H9 (cell line): ENCODE measurements at regions not wholly inside any gene's neighbourhood (a gene's known extent, or its start where the extent isn't known, plus 50 kb on each side); places are given as distances from the start of the nearest gene placed in this dataset.

ENCODE experiments used
- DNase-seq: peaks from one replicate; pipeline ENCODE4 v3.0.0-alpha.2; 2017
- H2AFZ ChIP-seq: one replicate; pipeline ENCODE4 v1.6.1; 2013; ENCODE audit warnings: mild to moderate bottlenecking, low read length, control low read depth, moderate library complexity
- H2AK5ac ChIP-seq: 2 replicates; pipeline ENCODE4 v1.6.1; 2013; ENCODE audit warnings: low read length, control low read depth, mixed read lengths; ENCODE audit not compliant: insufficient read length
- H2BK120ac ChIP-seq: one replicate; pipeline ENCODE4 v1.6.1; 2013; ENCODE audit warnings: low read depth, mild to moderate bottlenecking, low read length, control low read depth, inconsistent platforms; ENCODE audit not compliant: poor library complexity, severe bottlenecking
- H2BK12ac ChIP-seq: 2 replicates; pipeline ENCODE4 v1.6.1; 2013; ENCODE audit warnings: low read length, control low read depth, mixed read lengths, low read depth; ENCODE audit not compliant: insufficient read length
- H2BK15ac ChIP-seq: 2 replicates; pipeline ENCODE4 v1.6.1; 2013; ENCODE audit warnings: low read depth, low read length, control low read depth
- H2BK20ac ChIP-seq: one replicate; pipeline ENCODE4 v1.6.1; 2013; ENCODE audit warnings: low read depth, mild to moderate bottlenecking, low read length, control low read depth, inconsistent platforms; ENCODE audit not compliant: poor library complexity, severe bottlenecking
- H2BK5ac ChIP-seq: 2 replicates; pipeline ENCODE4 v1.6.1; 2013; ENCODE audit warnings: low read length, control low read depth, mixed read lengths; ENCODE audit not compliant: insufficient read length
- H3K14ac ChIP-seq: 2 replicates; pipeline ENCODE4 v1.6.1; 2013; ENCODE audit warnings: low read length, control low read depth; ENCODE audit not compliant: insufficient read depth
- H3K18ac ChIP-seq: 2 replicates; pipeline ENCODE4 v1.6.1; 2013; ENCODE audit warnings: low read depth, mild to moderate bottlenecking, mixed read lengths, low read length, control low read depth; ENCODE audit not compliant: insufficient read length
- H3K23ac ChIP-seq: 2 replicates; pipeline ENCODE4 v1.6.1; 2013; ENCODE audit warnings: low read length, control low read depth, mixed read lengths, low read depth; ENCODE audit not compliant: insufficient read length
- H3K23me2 ChIP-seq: 2 replicates; pipeline ENCODE4 v1.6.1; 2013; ENCODE audit warnings: low read depth, mild to moderate bottlenecking, mixed read lengths, low read length, control low read depth; ENCODE audit not compliant: insufficient read length, poor library complexity, severe bottlenecking
- H3K27ac ChIP-seq: 2 replicates; pipeline ENCODE4 v1.5.1; 2013; ENCODE audit warnings: low read length, control low read depth, mixed read lengths, low read depth; ENCODE audit not compliant: insufficient read length
- H3K27me3 ChIP-seq: 2 replicates; pipeline ENCODE4 v1.6.1; 2013; ENCODE audit warnings: low read length, control low read depth, inconsistent platforms; ENCODE audit not compliant: insufficient read depth
- H3K4ac ChIP-seq: 2 replicates; pipeline ENCODE4 v1.6.1; 2013; ENCODE audit warnings: low read depth, mild to moderate bottlenecking, control low read depth, inconsistent platforms, low read length, moderate library complexity
- H3K4me1 ChIP-seq: 2 replicates; pipeline ENCODE4 v1.6.1; 2013; ENCODE audit warnings: low read length, control low read depth, inconsistent platforms; ENCODE audit not compliant: insufficient read depth
- H3K4me2 ChIP-seq: 2 replicates; pipeline ENCODE4 v1.6.1; 2013; ENCODE audit warnings: low read length, control low read depth, mixed read lengths; ENCODE audit not compliant: insufficient read length, insufficient read depth
- H3K56ac ChIP-seq: 2 replicates; pipeline ENCODE4 v1.6.1; 2013; ENCODE audit warnings: low read depth, mild to moderate bottlenecking, mixed read lengths, low read length, control low read depth; ENCODE audit not compliant: insufficient read length
- H3K79me1 ChIP-seq: 2 replicates; pipeline ENCODE4 v1.6.1; 2013; ENCODE audit warnings: low read depth, mild to moderate bottlenecking, moderate library complexity, low read length, control low read depth, inconsistent platforms; ENCODE audit not compliant: insufficient read depth, poor library complexity, severe bottlenecking
- H3K79me2 ChIP-seq: 2 replicates; pipeline ENCODE4 v1.6.1; 2013; ENCODE audit warnings: low read length, control low read depth, inconsistent platforms; ENCODE audit not compliant: insufficient read depth
- H3K9ac ChIP-seq: 2 replicates; pipeline ENCODE4 v1.6.1; 2013; ENCODE audit warnings: low read length, control low read depth, mixed read lengths; ENCODE audit not compliant: insufficient read length; ENCODE audit errors: extremely low read depth
- H3K9me3 ChIP-seq: one replicate; pipeline ENCODE4 v1.6.1; 2013; ENCODE audit warnings: low read depth, low read length, inconsistent platforms; ENCODE audit not compliant: control insufficient read depth
- H3T11ph ChIP-seq: one replicate; pipeline ENCODE4 v1.6.1; 2013; ENCODE audit warnings: mild to moderate bottlenecking, low read length, control low read depth, inconsistent platforms
- H4K20me1 ChIP-seq: one replicate; pipeline ENCODE4 v1.6.1; 2013; ENCODE audit not compliant: control insufficient read depth, insufficient read length, insufficient read depth
- H4K5ac ChIP-seq: 2 replicates; pipeline ENCODE4 v1.6.1; 2013; ENCODE audit warnings: low read depth, mild to moderate bottlenecking, mixed read lengths, low read length, control low read depth; ENCODE audit not compliant: insufficient read length
- H4K8ac ChIP-seq: replicated peaks from 2 replicates; pipeline ENCODE4 v1.6.1; 2013; ENCODE audit warnings: low read length, control low read depth, mixed read lengths, low read depth; ENCODE audit not compliant: insufficient read length
- H4K91ac ChIP-seq: 2 replicates; pipeline ENCODE4 v1.6.1; 2013; ENCODE audit warnings: low read depth, mild to moderate bottlenecking, moderate library complexity, mixed read lengths, low read length, control low read depth; ENCODE audit not compliant: insufficient read length
- H3K27ac Mint-ChIP-seq, 3 experiments: 2 replicates in 2 of 3; 3 replicates in 1 of 3; pipeline ENCODE4 v1.8.0; 2020 to 2021; ENCODE audit warnings: mixed read lengths in 3 of 3, mild to moderate bottlenecking in 1 of 3, moderate library complexity in 1 of 3
- H3K27me3 Mint-ChIP-seq: 2 replicates; pipeline ENCODE4 v1.8.0; 2021; ENCODE audit warnings: low read depth, mild to moderate bottlenecking, moderate library complexity, mixed read lengths
- H3K36me3 Mint-ChIP-seq, 3 experiments: 2 replicates in 2 of 3; 3 replicates in 1 of 3; pipeline ENCODE4 v1.8.0; 2020 to 2021; ENCODE audit warnings: low read depth in 3 of 3, mixed read lengths in 3 of 3; ENCODE audit not compliant: insufficient read depth in 1 of 3
- H3K4me1 Mint-ChIP-seq, 2 experiments: 2 replicates each; pipeline ENCODE4 v1.8.0; 2020; ENCODE audit warnings: mixed read lengths in 2 of 2
- H3K4me3 Mint-ChIP-seq, 2 experiments: 2 replicates in 1 of 2; 3 replicates in 1 of 2; pipeline ENCODE4 v1.8.0; 2020 to 2021; ENCODE audit warnings: mild to moderate bottlenecking in 2 of 2, mixed read lengths in 2 of 2, moderate library complexity in 1 of 2
- H3K9me3 Mint-ChIP-seq, 2 experiments: 2 replicates in 1 of 2; 3 replicates in 1 of 2; pipeline ENCODE4 v1.8.0; 2020; ENCODE audit warnings: mild to moderate bottlenecking in 2 of 2, mixed read lengths in 2 of 2, moderate library complexity in 1 of 2
- WGBS: extraction: QIAGEN DNeasy Blood & Tissue Kit; methylation state at CpG from one replicate; pipeline ENCODE4 v1.1.7; 2013; ENCODE audit warnings: missing lambda C conversion rate, low lambda C conversion rate, mixed read lengths; ENCODE audit not compliant: insufficient read length; ENCODE audit errors: extremely low coverage; 5-methylcytosine and 5-hydroxymethylcytosine counted together
- TF ChIP-seq, protein P1 (sequence below): fragments of 200-600 bp; sonication (generic); conservative IDR thresholded peaks from 3 replicates; pipeline ENCODE4 v1.8.0; 2021; ENCODE audit warnings: antibody characterized with exemption, mild to moderate bottlenecking

DNA sequence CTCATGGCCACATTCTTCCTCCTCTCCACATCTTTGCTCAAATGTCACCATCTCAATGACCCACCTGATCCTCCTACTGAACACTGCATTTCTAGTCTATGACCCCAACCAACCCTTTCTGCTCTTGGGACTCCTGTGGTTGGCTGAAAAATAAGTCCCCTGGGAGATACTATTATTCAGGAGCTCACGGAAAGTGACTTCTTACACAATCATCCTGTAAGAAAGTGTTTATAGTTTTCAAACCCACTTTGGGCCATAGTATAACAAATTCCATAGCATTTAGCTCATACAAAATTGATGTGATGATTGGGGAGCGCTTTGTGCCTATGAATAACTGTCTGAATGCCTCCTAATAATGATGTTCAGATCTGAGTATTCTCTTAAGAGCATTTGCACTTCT, 161.4 kb upstream of the HS3ST1 start:
- Histone ChIP-seq H2BK5ac (no peak overlapping the region), H3K4ac (no peak overlapping the region), H3K79me2 (no peaks in the 10 kb centered on the region), H3K27me3 (0 out of 2 replicates have a peak, but pooled peaks cover 2% of the 10 kb centered on the region), H3T11ph (no peak overlapping the region), H3K56ac (no peak overlapping the region), H3K18ac (no peak overlapping the region), H3K27ac (no peak overlapping the region), H3K79me1 (no peaks in the 10 kb centered on the region), H2AK5ac (no peak overlapping the region), H3K4me1 (no peaks in the 10 kb centered on the region; the same call in 1 of the 2 replicates), H2AFZ (no peak overlapping the region), H3K9me3 (no peaks in the 10 kb centered on the region), H4K5ac (no peak overlapping the region), H2BK20ac (no peak overlapping the region), H2BK15ac (no peak overlapping the region), H3K23ac (no peak overlapping the region), H4K91ac (no peak overlapping the region), H4K8ac (no peak overlapping the region), H3K23me2 (no peaks in the 10 kb centered on the region), H2BK12ac (no peak overlapping the region), H3K14ac (no peak overlapping the region), H3K4me2 (no peak overlapping the region), H3K9ac (no peak overlapping the region), H2BK120ac (no peak overlapping the region), H4K20me1 (no peaks in the 10 kb centered on the region)
- Mint-ChIP-seq H3K27me3 (no peaks in the 10 kb centered on the region), H3K4me1 (peaks cover 6% of the 10 kb centered on the region in 2 experiments), H3K27ac (no peak overlapping the region), H3K9me3 (no peaks in the 10 kb centered on the region), H3K36me3 (no peaks in the 10 kb centered on the region), H3K4me3 (no peak overlapping the region)
- TF ChIP-seq, protein P1, sequence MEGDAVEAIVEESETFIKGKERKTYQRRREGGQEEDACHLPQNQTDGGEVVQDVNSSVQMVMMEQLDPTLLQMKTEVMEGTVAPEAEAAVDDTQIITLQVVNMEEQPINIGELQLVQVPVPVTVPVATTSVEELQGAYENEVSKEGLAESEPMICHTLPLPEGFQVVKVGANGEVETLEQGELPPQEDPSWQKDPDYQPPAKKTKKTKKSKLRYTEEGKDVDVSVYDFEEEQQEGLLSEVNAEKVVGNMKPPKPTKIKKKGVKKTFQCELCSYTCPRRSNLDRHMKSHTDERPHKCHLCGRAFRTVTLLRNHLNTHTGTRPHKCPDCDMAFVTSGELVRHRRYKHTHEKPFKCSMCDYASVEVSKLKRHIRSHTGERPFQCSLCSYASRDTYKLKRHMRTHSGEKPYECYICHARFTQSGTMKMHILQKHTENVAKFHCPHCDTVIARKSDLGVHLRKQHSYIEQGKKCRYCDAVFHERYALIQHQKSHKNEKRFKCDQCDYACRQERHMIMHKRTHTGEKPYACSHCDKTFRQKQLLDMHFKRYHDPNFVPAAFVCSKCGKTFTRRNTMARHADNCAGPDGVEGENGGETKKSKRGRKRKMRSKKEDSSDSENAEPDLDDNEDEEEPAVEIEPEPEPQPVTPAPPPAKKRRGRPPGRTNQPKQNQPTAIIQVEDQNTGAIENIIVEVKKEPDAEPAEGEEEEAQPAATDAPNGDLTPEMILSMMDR = no peak
- DNase-seq = no peak
- no CpG with 5 or more reads among the region's 2 CpGs for WGBS
